GM23338 (cell line): ENCODE measurements at regions not wholly inside any gene's neighbourhood (a gene's known extent, or its start where the extent isn't known, plus 50 kb on each side); places are given as distances from the start of the nearest gene placed in this dataset.

ENCODE experiments used
- ATAC-seq: fragments of 200-7000 bp; cut with Tn5 transposase; 3 replicates; pipeline ENCODE4 v1.9.1; 2020
- DNase-seq: peaks from one replicate; pipeline ENCODE4 v3.0.0-alpha.2; 2015; ENCODE audit warnings: low spot score
- H2AFZ ChIP-seq: fragments of 200-600 bp; sonication (generic); 2 replicates; pipeline ENCODE4 v1.8.0; 2016; ENCODE audit warnings: antibody characterized with exemption, mild to moderate bottlenecking, moderate library complexity
- H3F3A ChIP-seq: fragments of 200-600 bp; sonication (generic); replicated peaks from 2 replicates; pipeline ENCODE4 v1.8.0; 2017; ENCODE audit warnings: antibody characterized with exemption, mixed run types, low read depth
- H3K27ac ChIP-seq: fragments of 200-600 bp; sonication (generic); 2 replicates; pipeline ENCODE4 v1.6.1; 2016; ENCODE audit warnings: low read depth
- H3K27me3 ChIP-seq: fragments of 200-600 bp; sonication (generic); 2 replicates; pipeline ENCODE4 v1.8.0; 2016; ENCODE audit warnings: mild to moderate bottlenecking, mixed run types, moderate library complexity; ENCODE audit not compliant: insufficient read depth
- H3K36me3 ChIP-seq: fragments of 200-600 bp; sonication (generic); 2 replicates; pipeline ENCODE4 v1.8.0; 2016; ENCODE audit warnings: mild to moderate bottlenecking; ENCODE audit not compliant: insufficient read depth
- H3K4me1 ChIP-seq: fragments of 200-600 bp; sonication (generic); 2 replicates; pipeline ENCODE4 v1.8.0; 2016; ENCODE audit warnings: mild to moderate bottlenecking, moderate library complexity; ENCODE audit not compliant: insufficient read depth
- H3K4me2 ChIP-seq: fragments of 200-600 bp; sonication (generic); 2 replicates; pipeline ENCODE4 v1.7.1; 2017; ENCODE audit warnings: mixed run types
- H3K4me3 ChIP-seq: fragments of 200-600 bp; sonication (generic); 2 replicates; pipeline ENCODE4 v1.6.1; 2016; ENCODE audit warnings: mixed run types
- H3K79me2 ChIP-seq: fragments of 200-600 bp; sonication (generic); replicated peaks from 2 replicates; pipeline ENCODE4 v1.8.0; 2017; ENCODE audit warnings: mild to moderate bottlenecking; ENCODE audit not compliant: insufficient read depth
- H3K9me2 ChIP-seq: fragments of 200-600 bp; sonication (generic); 2 replicates; pipeline ENCODE4 v1.8.0; 2017; ENCODE audit not compliant: insufficient read depth
- H4K20me1 ChIP-seq: fragments of 200-600 bp; sonication (generic); replicated peaks from 2 replicates; pipeline ENCODE4 v1.8.0; 2017; ENCODE audit warnings: mild to moderate bottlenecking; ENCODE audit not compliant: insufficient read depth
- H3K27ac Mint-ChIP-seq: 2 replicates; pipeline ENCODE4 v1.8.0; 2020; ENCODE audit warnings: inconsistent platforms, mild to moderate bottlenecking, moderate library complexity, mixed read lengths
- H3K27me3 Mint-ChIP-seq: 3 replicates; pipeline ENCODE4 v1.8.0; 2022; ENCODE audit warnings: low read depth, mild to moderate bottlenecking, moderate library complexity, mixed read lengths, inconsistent platforms; ENCODE audit not compliant: insufficient read depth, poor library complexity
- H3K36me3 Mint-ChIP-seq: 3 replicates; pipeline ENCODE4 v1.8.0; 2021; ENCODE audit warnings: low read depth, mild to moderate bottlenecking, inconsistent platforms, moderate library complexity, mixed read lengths
- H3K4me1 Mint-ChIP-seq: 3 replicates; pipeline ENCODE4 v1.8.0; 2020; ENCODE audit warnings: mild to moderate bottlenecking, inconsistent platforms, mixed read lengths
- H3K4me3 Mint-ChIP-seq: 3 replicates; pipeline ENCODE4 v1.8.0; 2021; ENCODE audit warnings: moderate library complexity, mild to moderate bottlenecking, inconsistent platforms, mixed read lengths
- H3K9me3 Mint-ChIP-seq: 3 replicates; pipeline ENCODE4 v1.8.0; 2020; ENCODE audit warnings: moderate library complexity, mild to moderate bottlenecking, inconsistent platforms, mixed read lengths
- EZH2 ChIP-seq: fragments of 200-600 bp; sonication (generic); IDR thresholded peaks from one replicate; pipeline ENCODE4 v1.8.0; 2017; ENCODE audit warnings: antibody characterized with exemption, mild to moderate bottlenecking, low read depth; ENCODE audit not compliant: unreplicated experiment
- EZH2phosphoT487 ChIP-seq: fragments of 200-600 bp; sonication (generic); IDR thresholded peaks from one replicate; pipeline ENCODE4 v1.8.1; 2018; ENCODE audit warnings: antibody characterized with exemption; ENCODE audit not compliant: unreplicated experiment
- JUNB ChIP-seq: IDR thresholded peaks from one replicate; pipeline ENCODE4 v1.6.1; 2016; ENCODE audit warnings: antibody characterized with exemption; ENCODE audit not compliant: unreplicated experiment
- NANOG ChIP-seq: IDR thresholded peaks from 2 replicates; pipeline ENCODE4 v1.6.1; 2016; ENCODE audit warnings: antibody characterized with exemption, borderline replicate concordance
- STAT1 ChIP-seq: IDR thresholded peaks from one replicate; pipeline ENCODE4 v1.6.1; 2016; ENCODE audit warnings: antibody characterized with exemption; ENCODE audit not compliant: unreplicated experiment
- ZNF114 ChIP-seq: fragments of 250-450 bp; sonication (Bioruptor Pico); IDR thresholded peaks from 2 replicates; pipeline ENCODE4 v1.5.0; 2020; ENCODE audit warnings: mild to moderate bottlenecking, moderate library complexity
- ZNF331 ChIP-seq: fragments of 250-450 bp; sonication (Bioruptor Pico); IDR thresholded peaks from 2 replicates; pipeline ENCODE4 v1.5.0; 2020; ENCODE audit warnings: low read depth, mild to moderate bottlenecking, moderate library complexity
- ZNF462 ChIP-seq: fragments of 250-450 bp; sonication (Bioruptor Pico); IDR thresholded peaks from 2 replicates; pipeline ENCODE4 v1.5.0; 2020; ENCODE audit warnings: mild to moderate bottlenecking, moderate library complexity
- TF ChIP-seq, protein P1 (sequence below), 2 experiments: fragments of 200-600 bp in 1 of 2; sonication (generic) in 1 of 2; conservative IDR thresholded peaks; 2 replicates each; pipeline versions ENCODE4 v1.5.1 to v1.6.1; 2016 to 2017; ENCODE audit warnings: antibody characterized with exemption in 2 of 2, low read depth in 2 of 2, mild to moderate bottlenecking in 2 of 2, moderate library complexity in 1 of 2

- H3F3A ChIP-seq: no peaks in the 10 kb centered on the region
- ATAC-seq (peak; percentile 28; the same call in 1 of the 3 replicates), DNase-seq (no peak)
- H2AFZ ChIP-seq: no peak overlapping the region
- Mint-ChIP-seq H3K27ac (no peak overlapping the region), H3K27me3 (no peaks in the 10 kb centered on the region), H3K4me3 (no peak overlapping the region), H3K36me3 (no peaks in the 10 kb centered on the region), H3K4me1 (peaks cover 7% of the 10 kb centered on the region), H3K9me3 (no peaks in the 10 kb centered on the region; the same call in 2 of the 3 replicates)
- no peaks in the 10 kb centered on the region for H3K27me3 ChIP-seq
- no peaks in the 10 kb centered on the region for H3K9me2 ChIP-seq
- H3K27ac ChIP-seq: no peak overlapping the region
- H3K36me3 ChIP-seq: no peaks in the 10 kb centered on the region
- peaks cover 6% of the 10 kb centered on the region; the same call in 1 of the 2 replicates for H3K4me1 ChIP-seq
- H4K20me1 ChIP-seq: no peaks in the 10 kb centered on the region
- no peak for TF ChIP-seq ZNF114 (CRISPR knock-in tag)
- no peak for TF ChIP-seq STAT1
- no peak for TF ChIP-seq EZH2
- no peak for TF ChIP-seq JUNB
- no peak for TF ChIP-seq EZH2phosphoT487
- TF ChIP-seq NANOG: no peak
- no peak for TF ChIP-seq ZNF462 (CRISPR knock-in tag)
- TF ChIP-seq, protein P1, sequence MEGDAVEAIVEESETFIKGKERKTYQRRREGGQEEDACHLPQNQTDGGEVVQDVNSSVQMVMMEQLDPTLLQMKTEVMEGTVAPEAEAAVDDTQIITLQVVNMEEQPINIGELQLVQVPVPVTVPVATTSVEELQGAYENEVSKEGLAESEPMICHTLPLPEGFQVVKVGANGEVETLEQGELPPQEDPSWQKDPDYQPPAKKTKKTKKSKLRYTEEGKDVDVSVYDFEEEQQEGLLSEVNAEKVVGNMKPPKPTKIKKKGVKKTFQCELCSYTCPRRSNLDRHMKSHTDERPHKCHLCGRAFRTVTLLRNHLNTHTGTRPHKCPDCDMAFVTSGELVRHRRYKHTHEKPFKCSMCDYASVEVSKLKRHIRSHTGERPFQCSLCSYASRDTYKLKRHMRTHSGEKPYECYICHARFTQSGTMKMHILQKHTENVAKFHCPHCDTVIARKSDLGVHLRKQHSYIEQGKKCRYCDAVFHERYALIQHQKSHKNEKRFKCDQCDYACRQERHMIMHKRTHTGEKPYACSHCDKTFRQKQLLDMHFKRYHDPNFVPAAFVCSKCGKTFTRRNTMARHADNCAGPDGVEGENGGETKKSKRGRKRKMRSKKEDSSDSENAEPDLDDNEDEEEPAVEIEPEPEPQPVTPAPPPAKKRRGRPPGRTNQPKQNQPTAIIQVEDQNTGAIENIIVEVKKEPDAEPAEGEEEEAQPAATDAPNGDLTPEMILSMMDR (conservative IDR thresholded peaks at IDR 0.05; ENCODE audit: low read depth in 2 of 2): no peak
- TF ChIP-seq ZNF331 (CRISPR knock-in tag): no peak
- no peak overlapping the region for H3K4me3 ChIP-seq
- no peak overlapping the region for H3K4me2 ChIP-seq
- H3K79me2 ChIP-seq: no peaks in the 10 kb centered on the region
Measured at GRCh38 chr1:218101409-218101808, 183.7 kb upstream of the RRP15 start.
